Natural killer cell (primary cell): ENCODE measurements at regions not wholly inside any gene's neighbourhood (a gene's known extent, or its start where the extent isn't known, plus 50 kb on each side); places are given as distances from the start of the nearest gene placed in this dataset.

ENCODE experiments used
- ATAC-seq, 3 donors: fragments of 150-1000 bp in 2 of 3; fragments of 200-7000 bp in 1 of 3; cut with Tn5 transposase; 1 replicate in 1 of 3; 2 replicates in 2 of 3; pipeline ENCODE4 v1.10.0; 2021; ENCODE audit warnings: mild to moderate bottlenecking in 2 of 3, moderate library complexity in 2 of 3
- DNase-seq, 2 donors: peaks; one replicate each; pipeline versions ENCODE4 v3.0.0 to v3.0.0-alpha.2; 2013 to 2021; ENCODE audit warnings: mixed read lengths in 1 of 2
- H3K27ac ChIP-seq: one replicate; pipeline ENCODE4 v1.5.1; 2013; ENCODE audit warnings: mild to moderate bottlenecking, low read length
- H3K27me3 ChIP-seq: one replicate; pipeline ENCODE4 v1.6.1; 2013; ENCODE audit warnings: low read length; ENCODE audit not compliant: control insufficient read depth, insufficient read depth
- H3K36me3 ChIP-seq: one replicate; pipeline ENCODE4 v1.6.1; 2013; ENCODE audit warnings: low read length; ENCODE audit not compliant: control insufficient read depth, insufficient read depth
- H3K4me1 ChIP-seq: one replicate; pipeline ENCODE4 v1.6.1; 2013; ENCODE audit warnings: low read length; ENCODE audit not compliant: control insufficient read depth, insufficient read depth
- H3K4me3 ChIP-seq: one replicate; pipeline ENCODE4 v1.5.1; 2013; ENCODE audit warnings: low read length
- H3K9me3 ChIP-seq: one replicate; pipeline ENCODE4 v1.6.1; 2013; ENCODE audit warnings: low read length; ENCODE audit not compliant: control insufficient read depth, insufficient read depth
- H3K27ac Mint-ChIP-seq, 2 donors: one replicate each; pipeline ENCODE4 v1.8.0; 2022; ENCODE audit warnings: mild to moderate bottlenecking in 2 of 2, mixed read lengths in 2 of 2, moderate library complexity in 1 of 2
- H3K27me3 Mint-ChIP-seq, 2 donors: one replicate each; pipeline ENCODE4 v1.8.0; 2022; ENCODE audit warnings: low read depth in 2 of 2, mixed read lengths in 2 of 2
- H3K36me3 Mint-ChIP-seq: one replicate; pipeline ENCODE4 v1.8.0; 2022; ENCODE audit warnings: mixed read lengths
- H3K4me1 Mint-ChIP-seq, 2 donors: one replicate each; pipeline ENCODE4 v1.8.0; 2022; ENCODE audit warnings: mixed read lengths in 2 of 2
- H3K4me3 Mint-ChIP-seq: one replicate; pipeline ENCODE4 v1.8.0; 2022; ENCODE audit warnings: mild to moderate bottlenecking, moderate library complexity, mixed read lengths
- H3K9me3 Mint-ChIP-seq, 2 donors: one replicate each; pipeline ENCODE4 v1.8.0; 2022; ENCODE audit warnings: mixed read lengths in 2 of 2
- CTCF ChIP-seq: fragments of 200-600 bp; IDR thresholded peaks from one replicate; pipeline ENCODE4 v1.8.0; 2022; ENCODE audit warnings: antibody characterized with exemption
- WGBS: methylation state at CpG from one replicate; pipeline ENCODE4 v1.1.7; 2013; ENCODE audit warnings: missing lambda C conversion rate; ENCODE audit not compliant: insufficient coverage; 5-methylcytosine and 5-hydroxymethylcytosine counted together
- intact Hi-C: fragments of 100-400 bp; cut with micrococcal nuclease; formaldehyde crosslinking; loops from one replicate; pipeline ENCODE4 v1.14.2; 2022

GRCh38 chr4:147138171-147138570, 192.5 kb upstream of the TTC29 start:
- Mint-ChIP-seq H3K4me3 (no peak overlapping the region), H3K27ac (no peak overlapping the region), H3K4me1 (no peaks in the 10 kb centered on the region), H3K27me3 (peaks cover 2 to 7% of the 10 kb centered on the region in 2 donors), H3K36me3 (no peaks in the 10 kb centered on the region), H3K9me3 (peaks cover 0 to 6% of the 10 kb centered on the region in 2 donors)
- TF ChIP-seq CTCF, result no peak
- ATAC-seq, result no peak
- Histone ChIP-seq H3K4me1 (no peaks in the 10 kb centered on the region), H3K4me3 (no peak overlapping the region), H3K9me3 (no peaks in the 10 kb centered on the region), H3K27me3 (no peaks in the 10 kb centered on the region), H3K36me3 (no peaks in the 10 kb centered on the region), H3K27ac (no peak overlapping the region)
- 90% methylated on average over 2 of the region's 2 CpGs for WGBS
- DNase-seq, result no peak
- intact Hi-C loops, result no loop called here

GRCh38 chr4:147139455-147140198, 194.0 kb upstream of the TTC29 start:
- ATAC-seq (no peak), DNase-seq (no peak)
- no peaks in the 10 kb centered on the region for H3K36me3 Mint-ChIP-seq
- no peaks in the 10 kb centered on the region for H3K27me3 ChIP-seq
- 90% methylated on average over 8 of the region's 9 CpGs for WGBS
- H3K27ac Mint-ChIP-seq, result no peak overlapping the region
- H3K4me3 Mint-ChIP-seq, result no peak overlapping the region
- H3K27me3 Mint-ChIP-seq, result peaks cover 0 to 2% of the 10 kb centered on the region in 2 donors
- H3K36me3 ChIP-seq, result no peaks in the 10 kb centered on the region
- H3K9me3 Mint-ChIP-seq, result peaks cover 0 to 6% of the 10 kb centered on the region in 2 donors
- TF ChIP-seq CTCF, result no peak
- no peaks in the 10 kb centered on the region for H3K4me1 Mint-ChIP-seq
- no peak overlapping the region for H3K27ac ChIP-seq
- no peak overlapping the region for H3K4me3 ChIP-seq
- intact Hi-C loops, result no loop called here
- H3K4me1 ChIP-seq, result no peaks in the 10 kb centered on the region
- H3K9me3 ChIP-seq, result no peaks in the 10 kb centered on the region

GRCh38 chr4:147151763-147152162, 206.1 kb upstream of the TTC29 start:
- TF ChIP-seq CTCF, result no peak
- H3K27me3 Mint-ChIP-seq, result peaks cover 0 to 5% of the 10 kb centered on the region in 2 donors
- Histone ChIP-seq H3K4me1 (no peaks in the 10 kb centered on the region), H3K27ac (no peak overlapping the region), H3K4me3 (no peak overlapping the region), H3K27me3 (peaks cover 2% of the 10 kb centered on the region), H3K9me3 (no peaks in the 10 kb centered on the region), H3K36me3 (no peaks in the 10 kb centered on the region)
- DNase-seq, result no peak
- no peaks in the 10 kb centered on the region for H3K9me3 Mint-ChIP-seq
- intact Hi-C loops, result no loop called here
- no peak for ATAC-seq
- H3K4me3 Mint-ChIP-seq, result no peak overlapping the region
- H3K36me3 Mint-ChIP-seq, result no peaks in the 10 kb centered on the region
- H3K4me1 Mint-ChIP-seq, result no peaks in the 10 kb centered on the region
- no peak overlapping the region for H3K27ac Mint-ChIP-seq
